ENCODE measurements at regions not wholly inside any gene's neighbourhood (a gene's known extent, or its start where the extent isn't known, plus 50 kb on each side); places are given as distances from the start of the nearest gene placed in this dataset.

DNA sequence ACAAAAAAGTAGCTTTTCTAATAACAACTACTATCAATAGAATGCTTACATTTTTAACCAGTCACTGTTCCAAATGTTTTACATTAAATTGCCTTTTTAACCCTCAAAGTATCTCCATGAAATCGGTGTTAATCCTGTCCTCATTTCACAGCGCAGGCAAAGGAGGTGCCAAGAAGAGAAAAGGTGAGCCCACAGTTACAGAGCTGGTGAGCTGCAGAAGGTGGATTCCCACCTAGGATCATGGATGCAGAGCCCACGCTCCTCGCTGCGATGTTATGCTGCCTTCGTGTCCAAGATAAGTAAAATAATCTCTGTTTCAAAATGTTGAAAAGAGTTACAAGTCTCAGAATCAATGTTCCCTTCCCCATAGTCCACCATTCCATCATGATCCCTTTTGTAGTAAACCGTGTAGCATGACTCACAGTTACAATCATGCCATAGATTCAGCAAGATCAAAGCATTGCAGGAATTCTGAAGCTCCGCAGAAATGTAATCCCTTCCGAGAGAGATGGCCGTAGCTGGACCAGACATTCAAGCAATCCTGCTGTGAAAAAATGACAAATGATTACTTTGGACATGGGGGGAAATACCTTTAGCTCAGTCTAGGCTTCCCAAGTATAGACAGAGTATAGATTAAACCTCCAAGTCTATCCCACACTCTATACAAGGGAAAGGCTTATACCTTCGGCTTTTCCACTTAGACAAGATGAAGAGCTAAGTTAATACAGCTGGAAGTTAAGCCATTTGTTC, 394.7 kb upstream of the AKR1E2 start:
- Histone ChIP-seq H3K4me3 (ENCODE audit: insufficient read depth, low read depth, low read length) (no peak overlapping the region), H3K27me3 (ENCODE audit: insufficient read depth, low read length) (no peaks in the 10 kb centered on the region), H3K79me2 (ENCODE audit: insufficient read depth, low read length) (no peaks in the 10 kb centered on the region), H3K9me3 (ENCODE audit: insufficient read depth, low read depth, low read length) (no peaks in the 10 kb centered on the region), H4K20me1 (ENCODE audit: insufficient read depth, low read length) (no peaks in the 10 kb centered on the region), H3K9ac (ENCODE audit: low read length) (no peak overlapping the region), H2AFZ (ENCODE audit: low read depth, low read length) (peak overlapping the region; percentile 45), H3K4me2 (ENCODE audit: low read length) (peak overlapping the region; percentile 49), H3K4me1 (ENCODE audit: insufficient read depth, low read length) (peaks cover 11% of the 10 kb centered on the region), H3K27ac (ENCODE audit: low read depth, low read length) (peak overlapping the region; percentile 61), H3K36me3 (ENCODE audit: insufficient read depth, low read length) (no peaks in the 10 kb centered on the region)
- H3K9me3 Mint-ChIP-seq (ENCODE audit: unreplicated experiment): no peaks in the 10 kb centered on the region
- FAIRE-seq (peak; percentile 70), DNase-seq (ENCODE audit: low read depth) (peak; percentile 95)
- peaks cover 17% of the 10 kb centered on the region for H3K4me1 Mint-ChIP-seq (ENCODE audit: low read depth, unreplicated experiment)
- H3K27ac Mint-ChIP-seq (ENCODE audit: unreplicated experiment): peak overlapping the region; percentile 58
- TF ChIP-seq, protein P1, sequence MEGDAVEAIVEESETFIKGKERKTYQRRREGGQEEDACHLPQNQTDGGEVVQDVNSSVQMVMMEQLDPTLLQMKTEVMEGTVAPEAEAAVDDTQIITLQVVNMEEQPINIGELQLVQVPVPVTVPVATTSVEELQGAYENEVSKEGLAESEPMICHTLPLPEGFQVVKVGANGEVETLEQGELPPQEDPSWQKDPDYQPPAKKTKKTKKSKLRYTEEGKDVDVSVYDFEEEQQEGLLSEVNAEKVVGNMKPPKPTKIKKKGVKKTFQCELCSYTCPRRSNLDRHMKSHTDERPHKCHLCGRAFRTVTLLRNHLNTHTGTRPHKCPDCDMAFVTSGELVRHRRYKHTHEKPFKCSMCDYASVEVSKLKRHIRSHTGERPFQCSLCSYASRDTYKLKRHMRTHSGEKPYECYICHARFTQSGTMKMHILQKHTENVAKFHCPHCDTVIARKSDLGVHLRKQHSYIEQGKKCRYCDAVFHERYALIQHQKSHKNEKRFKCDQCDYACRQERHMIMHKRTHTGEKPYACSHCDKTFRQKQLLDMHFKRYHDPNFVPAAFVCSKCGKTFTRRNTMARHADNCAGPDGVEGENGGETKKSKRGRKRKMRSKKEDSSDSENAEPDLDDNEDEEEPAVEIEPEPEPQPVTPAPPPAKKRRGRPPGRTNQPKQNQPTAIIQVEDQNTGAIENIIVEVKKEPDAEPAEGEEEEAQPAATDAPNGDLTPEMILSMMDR (IDR thresholded peaks at IDR 0.05; ENCODE audit: insufficient read depth, low read depth, low read length): no peak
- no peak for TF ChIP-seq EZH2 (IDR thresholded peaks at IDR 0.05; ENCODE audit: insufficient read depth, low read length)
- H3K27me3 Mint-ChIP-seq (ENCODE audit: low read depth, unreplicated experiment): no peaks in the 10 kb centered on the region
- H3K4me3 Mint-ChIP-seq (ENCODE audit: unreplicated experiment): no peak overlapping the region
- H3K36me3 Mint-ChIP-seq (ENCODE audit: low read depth, unreplicated experiment): no peaks in the 10 kb centered on the region

DNA sequence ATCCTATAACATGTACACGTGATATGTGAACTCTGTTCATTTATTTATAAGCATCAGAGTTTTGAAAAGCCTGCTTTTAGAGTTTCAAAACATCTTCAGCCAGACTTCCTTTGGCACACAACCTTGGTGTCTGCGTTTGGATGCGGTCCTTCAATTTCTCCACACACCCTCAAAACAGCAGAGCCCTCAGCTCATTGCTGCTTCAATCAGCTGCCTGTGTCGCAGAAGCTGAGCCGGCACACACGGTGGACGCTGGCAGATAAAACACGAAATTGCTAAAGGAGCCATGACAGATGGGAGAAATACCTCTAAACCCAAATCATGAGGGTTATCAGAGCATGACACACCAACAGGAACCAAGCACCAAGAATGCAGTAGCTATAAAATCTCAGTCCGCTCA, 396.4 kb upstream of the AKR1E2 start:
- H2AFZ ChIP-seq (ENCODE audit: low read depth, low read length): peak overlapping the region; percentile 3

More for the DNA sequence above, 396.4 kb upstream of the AKR1E2 start:
- Histone ChIP-seq H3K4me1 (ENCODE audit: insufficient read depth, low read length) (peaks cover 11% of the 10 kb centered on the region), H3K9me3 (ENCODE audit: insufficient read depth, low read depth, low read length) (no peaks in the 10 kb centered on the region), H3K9ac (ENCODE audit: low read length) (no peak overlapping the region), H3K4me3 (ENCODE audit: insufficient read depth, low read depth, low read length) (no peak overlapping the region), H3K27me3 (ENCODE audit: insufficient read depth, low read length) (no peaks in the 10 kb centered on the region), H4K20me1 (ENCODE audit: insufficient read depth, low read length) (no peaks in the 10 kb centered on the region), H3K36me3 (ENCODE audit: insufficient read depth, low read length) (no peaks in the 10 kb centered on the region), H3K27ac (ENCODE audit: low read depth, low read length) (no peak overlapping the region), H3K4me2 (ENCODE audit: low read length) (no peak overlapping the region), H3K79me2 (ENCODE audit: insufficient read depth, low read length) (no peaks in the 10 kb centered on the region)
- no peak overlapping the region for H3K27ac Mint-ChIP-seq (ENCODE audit: unreplicated experiment)
- DNase-seq (ENCODE audit: low read depth) (no peak), FAIRE-seq (no peak)
- peaks cover 17% of the 10 kb centered on the region for H3K4me1 Mint-ChIP-seq (ENCODE audit: low read depth, unreplicated experiment)
- H3K4me3 Mint-ChIP-seq (ENCODE audit: unreplicated experiment): no peak overlapping the region
- no peaks in the 10 kb centered on the region for H3K9me3 Mint-ChIP-seq (ENCODE audit: unreplicated experiment)
- H3K27me3 Mint-ChIP-seq (ENCODE audit: low read depth, unreplicated experiment): no peaks in the 10 kb centered on the region
- TF ChIP-seq, protein P1 (IDR thresholded peaks at IDR 0.05; ENCODE audit: insufficient read depth, low read depth, low read length): no peak
- no peak for TF ChIP-seq EZH2 (IDR thresholded peaks at IDR 0.05; ENCODE audit: insufficient read depth, low read length)
- no peaks in the 10 kb centered on the region for H3K36me3 Mint-ChIP-seq (ENCODE audit: low read depth, unreplicated experiment)
